HepG2 (cell line): ENCODE measurements at regions not wholly inside any gene's neighbourhood (a gene's known extent, or its start where the extent isn't known, plus 50 kb on each side); places are given as distances from the start of the nearest gene placed in this dataset.

Experiments used
- ATAC-seq: fragments of 200-7000 bp; cut with Tn5 transposase; 3 replicates; pipeline ENCODE4 v1.9.1; 2020; ENCODE audit warnings: mild to moderate bottlenecking, moderate library complexity
- BruUV-seq: library from RNA; stranded (reverse); fragments of 400-500 nt; replicated peaks from 2 replicates; lab custom pipeline; 2021; lab: Mats Ljungman, UMichigan
- CTCF ChIA-PET: fragments of 300-600 bp; formaldehyde crosslinking; extraction: SDS; loops from one replicate; lab custom pipeline; 2021; ENCODE audit warnings: low total read pairs, inconsistent platforms, low intra/inter-chr PET ratio; lab: Yijun Ruan, JAX
- POLR2A ChIA-PET: fragments of 350-600 bp; sonication (Branson Sonifier 250); formaldehyde crosslinking; loops from one replicate; lab custom pipeline; 2020; ENCODE audit warnings: antibody characterized with exemption, inconsistent platforms; lab: Yijun Ruan, JAX
- DNase-seq: peaks from one replicate; pipeline ENCODE4 v3.0.0-alpha.2; 2015; ENCODE audit warnings: low spot score
- FAIRE-seq: peaks from 3 replicates; lab custom pipeline; 2011; peaks lifted over from hg19 to GRCh38; lab: Jason Lieb, UNC
- H2AFZ ChIP-seq: one replicate; pipeline ENCODE4 v1.6.1; 2011; ENCODE audit warnings: low read length, inconsistent platforms
- H3K27ac ChIP-seq: fragments of 300-600 bp; 3 replicates; pipeline ENCODE4 v1.8.0; 2011; ENCODE audit warnings: mixed run types, mild to moderate bottlenecking, mixed read lengths, low read length, inconsistent platforms; ENCODE audit not compliant: insufficient read depth; ENCODE audit errors: extremely low read length
- H3K27me3 ChIP-seq, 2 experiments: fragments of 200-600 bp in 1 of 2; 2 replicates in 1 of 2; 3 replicates in 1 of 2; pipeline versions ENCODE4 v1.6.0 to v1.8.0; 2011; ENCODE audit warnings: low read length in 2 of 2, mild to moderate bottlenecking in 2 of 2, moderate library complexity in 2 of 2, inconsistent platforms in 1 of 2; ENCODE audit not compliant: insufficient read depth in 2 of 2, control insufficient read depth in 1 of 2
- H3K36me3 ChIP-seq, 2 experiments: fragments of 200-600 bp in 1 of 2; replicated peaks in 1 of 2; 2 replicates in 1 of 2; 3 replicates in 1 of 2; pipeline versions ENCODE4 v1.5.1 to v1.8.0; 2011; ENCODE audit warnings: low read length in 2 of 2, inconsistent platforms in 1 of 2; ENCODE audit not compliant: insufficient read depth in 2 of 2, control insufficient read depth in 1 of 2
- H3K4me1 ChIP-seq: 2 replicates; pipeline ENCODE4 v1.5.1; 2012; ENCODE audit warnings: low read length, inconsistent platforms; ENCODE audit not compliant: insufficient read depth
- H3K4me2 ChIP-seq: 2 replicates; pipeline ENCODE4 v1.6.0; 2011; ENCODE audit warnings: low read depth, low read length, inconsistent platforms
- H3K4me3 ChIP-seq, 3 experiments: fragments of 200-600 bp in 1 of 3; sonication (generic), shearing (Covaris generic) in 1 of 3; replicated peaks in 1 of 3; 2 replicates each; pipeline ENCODE4 v1.5.1; 2011 to 2016; ENCODE audit warnings: low read length in 3 of 3, inconsistent platforms in 2 of 3, low read depth in 2 of 3, mild to moderate bottlenecking in 2 of 3, control low read depth in 1 of 3, mixed read lengths in 1 of 3; ENCODE audit not compliant: insufficient read depth in 1 of 3
- H3K79me2 ChIP-seq: one replicate; pipeline ENCODE4 v1.6.1; 2011; ENCODE audit warnings: low read length, inconsistent platforms; ENCODE audit not compliant: insufficient read depth
- H3K9ac ChIP-seq: 2 replicates; pipeline ENCODE4 v1.6.0; 2011; ENCODE audit warnings: mild to moderate bottlenecking, low read depth, low read length, inconsistent platforms; ENCODE audit not compliant: insufficient read depth
- H3K9me3 ChIP-seq: 2 replicates; pipeline ENCODE4 v1.5.1; 2012; ENCODE audit warnings: mild to moderate bottlenecking, low read length
- H4K20me1 ChIP-seq: 2 replicates; pipeline ENCODE4 v1.6.0; 2011; ENCODE audit warnings: inconsistent platforms, mild to moderate bottlenecking, low read length, moderate library complexity; ENCODE audit not compliant: insufficient read depth
- GABPA ChIP-seq, 2 experiments: IDR thresholded peaks; 2 replicates each; pipeline ENCODE4 v1.6.1; 2011 to 2016; ENCODE audit warnings: low read depth in 2 of 2, low read length in 1 of 2, missing biosample characterization in 1 of 2, missing genetic modification characterization in 1 of 2
- IKZF4 ChIP-seq: sonication (generic); formaldehyde crosslinking; IDR thresholded peaks from 2 replicates; pipeline ENCODE4 v1.5.1; 2020; ENCODE audit warnings: borderline replicate concordance, mild to moderate bottlenecking, low read depth, missing genetic modification reagents; ENCODE audit errors: not compliant biosample characterization
- KMT2B ChIP-seq: IDR thresholded peaks from 2 replicates; pipeline ENCODE4 v1.6.1; 2016; ENCODE audit warnings: missing genetic modification reagents, missing compliant biosample characterization
- SETDB1 ChIP-seq: sonication (generic); formaldehyde crosslinking; IDR thresholded peaks from 2 replicates; pipeline ENCODE4 v1.5.1; 2020; ENCODE audit warnings: missing genetic modification reagents, mild to moderate bottlenecking, borderline replicate concordance
- SMARCC2 ChIP-seq: fragments of 450-650 bp; IDR thresholded peaks from 2 replicates; pipeline ENCODE4 v1.6.1; 2017; ENCODE audit warnings: antibody characterized with exemption, mild to moderate bottlenecking
- SPEN ChIP-seq: sonication (generic); formaldehyde crosslinking; IDR thresholded peaks from 2 replicates; pipeline ENCODE4 v1.5.1; 2020; ENCODE audit warnings: low read depth, mild to moderate bottlenecking, missing genetic modification reagents
- TOPORS ChIP-seq: sonication (generic); formaldehyde crosslinking; IDR thresholded peaks from 2 replicates; pipeline ENCODE4 v1.8.0; 2023; ENCODE audit warnings: mild to moderate bottlenecking, missing genetic modification reagents
- ZNF263 ChIP-seq: sonication (generic); formaldehyde crosslinking; IDR thresholded peaks from 2 replicates; pipeline ENCODE4 v1.4.0; 2020; ENCODE audit warnings: missing genetic modification reagents
- ZNF431 ChIP-seq: sonication (generic); formaldehyde crosslinking; IDR thresholded peaks from 2 replicates; pipeline ENCODE4 v1.9.0; 2022; ENCODE audit warnings: missing genetic modification reagents, low read depth, mild to moderate bottlenecking, borderline replicate concordance
- WGBS: methylation state at CpG from one replicate; pipeline ENCODE4 v1.1.6; 2017; ENCODE audit warnings: low lambda C conversion rate; 5-methylcytosine and 5-hydroxymethylcytosine counted together
- in situ Hi-C: cut with HindIII; loops from 2 replicates; pipeline ENCODE4 v1.10.0; 2017; ENCODE audit warnings: low pct_unique_long_range_greater_than_20kb; ENCODE audit not compliant: extremely low pct_ligation_motif_present
- intact Hi-C: fragments of 100-400 bp; cut with micrococcal nuclease; formaldehyde crosslinking; loops from one replicate; pipeline ENCODE4 v1.10.0; 2022; ENCODE audit not compliant: unreplicated experiment
- TF ChIP-seq, protein P1 (sequence below): sonication (generic); formaldehyde crosslinking; IDR thresholded peaks from 2 replicates; pipeline ENCODE4 v1.4.0; 2020; ENCODE audit warnings: missing genetic modification reagents, mild to moderate bottlenecking, borderline replicate concordance
- TF ChIP-seq, protein P2 (sequence below): IDR thresholded peaks from 2 replicates; pipeline ENCODE4 v1.6.1; 2016; ENCODE audit warnings: missing biosample characterization, missing genetic modification reagents, low read depth
- TF ChIP-seq, protein P3 (sequence below): IDR thresholded peaks from 2 replicates; pipeline ENCODE4 v1.6.1; 2018; ENCODE audit warnings: missing genetic modification reagents, mild to moderate bottlenecking, missing compliant biosample characterization
- TF ChIP-seq, protein P4 (sequence below): sonication (generic); formaldehyde crosslinking; IDR thresholded peaks from 2 replicates; pipeline ENCODE4 v1.8.0; 2023; ENCODE audit warnings: mild to moderate bottlenecking, missing genetic modification reagents
- TF ChIP-seq, protein P5 (sequence below): sonication (generic); formaldehyde crosslinking; IDR thresholded peaks from 2 replicates; pipeline ENCODE4 v1.4.0; 2020; ENCODE audit warnings: missing genetic modification reagents

DNA sequence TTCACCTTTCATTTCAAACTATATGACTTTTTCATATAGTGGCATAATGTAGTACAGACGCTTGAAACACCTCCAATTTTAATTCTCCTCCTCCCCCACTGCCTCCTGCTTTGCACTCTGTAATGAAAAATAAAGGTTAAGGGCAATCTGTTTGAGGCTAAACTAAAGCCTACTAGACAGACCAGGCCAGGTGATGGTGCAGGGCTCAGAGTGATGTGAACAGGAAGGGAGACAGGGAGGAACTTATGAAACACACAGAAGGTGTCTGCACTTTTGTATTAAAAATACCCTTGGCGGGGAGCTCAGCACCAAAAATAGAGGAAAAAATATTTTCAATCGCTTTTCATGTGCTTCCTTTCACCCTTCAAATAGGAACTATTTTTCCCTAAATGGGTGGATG, 415.4 kb downstream of the LMO4 start:
- no peak overlapping the region for H3K4me3 ChIP-seq
- TF ChIP-seq ZNF263 (CRISPR knock-in tag) (no peak), SETDB1 (CRISPR knock-in tag) (no peak), KMT2B (CRISPR knock-in tag) (no peak), SPEN (CRISPR knock-in tag) (no peak), GABPA (IDR thresholded peaks at IDR 0.05; ENCODE audit: low read depth, low read length) (no peak), GABPA (CRISPR knock-in tag; IDR thresholded peaks at IDR 0.05; ENCODE audit: low read depth) (no peak), SMARCC2 (no peak), TOPORS (CRISPR knock-in tag) (no peak), IKZF4 (CRISPR knock-in tag) (no peak), ZNF431 (CRISPR knock-in tag) (no peak)
- TF ChIP-seq, protein P1, sequence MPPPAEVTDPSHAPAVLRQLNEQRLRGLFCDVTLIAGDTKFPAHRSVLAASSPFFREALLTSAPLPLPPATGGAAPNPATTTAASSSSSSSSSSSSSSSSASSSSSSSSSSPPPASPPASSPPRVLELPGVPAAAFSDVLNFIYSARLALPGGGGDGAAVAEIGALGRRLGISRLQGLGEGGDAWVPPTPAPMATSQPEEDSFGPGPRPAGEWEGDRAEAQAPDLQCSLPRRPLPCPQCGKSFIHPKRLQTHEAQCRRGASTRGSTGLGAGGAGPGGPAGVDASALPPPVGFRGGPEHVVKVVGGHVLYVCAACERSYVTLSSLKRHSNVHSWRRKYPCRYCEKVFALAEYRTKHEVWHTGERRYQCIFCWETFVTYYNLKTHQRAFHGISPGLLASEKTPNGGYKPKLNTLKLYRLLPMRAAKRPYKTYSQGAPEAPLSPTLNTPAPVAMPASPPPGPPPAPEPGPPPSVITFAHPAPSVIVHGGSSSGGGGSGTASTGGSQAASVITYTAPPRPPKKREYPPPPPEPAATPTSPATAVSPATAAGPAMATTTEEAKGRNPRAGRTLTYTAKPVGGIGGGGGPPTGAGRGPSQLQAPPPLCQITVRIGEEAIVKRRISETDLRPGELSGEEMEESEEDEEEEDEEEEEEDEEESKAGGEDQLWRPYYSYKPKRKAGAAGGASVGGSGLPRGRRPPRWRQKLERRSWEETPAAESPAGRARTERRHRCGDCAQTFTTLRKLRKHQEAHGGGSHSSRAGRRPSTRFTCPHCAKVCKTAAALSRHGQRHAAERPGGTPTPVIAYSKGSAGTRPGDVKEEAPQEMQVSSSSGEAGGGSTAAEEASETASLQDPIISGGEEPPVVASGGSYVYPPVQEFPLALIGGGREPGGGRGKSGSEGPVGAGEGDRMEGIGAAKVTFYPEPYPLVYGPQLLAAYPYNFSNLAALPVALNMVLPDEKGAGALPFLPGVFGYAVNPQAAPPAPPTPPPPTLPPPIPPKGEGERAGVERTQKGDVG (CRISPR knock-in tag), result no peak
- TF ChIP-seq, protein P2, sequence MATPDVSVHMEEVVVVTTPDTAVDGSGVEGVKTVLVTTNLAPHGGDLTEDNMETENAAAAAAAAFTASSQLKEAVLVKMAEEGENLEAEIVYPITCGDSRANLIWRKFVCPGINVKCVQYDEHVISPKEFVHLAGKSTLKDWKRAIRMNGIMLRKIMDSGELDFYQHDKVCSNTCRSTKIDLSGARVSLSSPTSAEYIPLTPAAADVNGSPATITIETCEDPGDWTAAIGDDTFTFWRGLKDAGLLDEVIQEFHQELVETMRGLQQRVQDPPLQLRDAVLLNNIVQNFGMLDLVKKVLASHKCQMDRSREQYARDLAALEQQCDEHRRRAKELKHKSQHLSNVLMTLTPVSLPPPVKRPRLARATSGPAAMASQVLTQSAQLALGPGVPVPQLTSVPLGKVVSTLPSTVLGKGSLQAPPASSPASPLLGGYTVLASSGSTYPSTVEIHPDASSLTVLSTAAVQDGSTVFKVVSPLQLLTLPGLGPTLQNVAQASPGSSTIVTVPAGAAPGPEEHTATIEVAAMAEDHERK, result no peak
- TF ChIP-seq, protein P3, sequence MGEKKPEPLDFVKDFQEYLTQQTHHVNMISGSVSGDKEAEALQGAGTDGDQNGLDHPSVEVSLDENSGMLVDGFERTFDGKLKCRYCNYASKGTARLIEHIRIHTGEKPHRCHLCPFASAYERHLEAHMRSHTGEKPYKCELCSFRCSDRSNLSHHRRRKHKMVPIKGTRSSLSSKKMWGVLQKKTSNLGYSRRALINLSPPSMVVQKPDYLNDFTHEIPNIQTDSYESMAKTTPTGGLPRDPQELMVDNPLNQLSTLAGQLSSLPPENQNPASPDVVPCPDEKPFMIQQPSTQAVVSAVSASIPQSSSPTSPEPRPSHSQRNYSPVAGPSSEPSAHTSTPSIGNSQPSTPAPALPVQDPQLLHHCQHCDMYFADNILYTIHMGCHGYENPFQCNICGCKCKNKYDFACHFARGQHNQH (CRISPR knock-in tag), result no peak
- TF ChIP-seq, protein P4, sequence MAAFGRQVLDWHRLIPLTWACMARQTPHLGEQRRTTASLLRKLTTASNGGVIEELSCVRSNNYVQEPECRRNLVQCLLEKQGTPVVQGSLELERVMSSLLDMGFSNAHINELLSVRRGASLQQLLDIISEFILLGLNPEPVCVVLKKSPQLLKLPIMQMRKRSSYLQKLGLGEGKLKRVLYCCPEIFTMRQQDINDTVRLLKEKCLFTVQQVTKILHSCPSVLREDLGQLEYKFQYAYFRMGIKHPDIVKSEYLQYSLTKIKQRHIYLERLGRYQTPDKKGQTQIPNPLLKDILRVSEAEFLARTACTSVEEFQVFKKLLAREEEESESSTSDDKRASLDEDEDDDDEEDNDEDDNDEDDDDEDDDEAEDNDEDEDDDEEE (CRISPR knock-in tag), result no peak
- TF ChIP-seq, protein P5, sequence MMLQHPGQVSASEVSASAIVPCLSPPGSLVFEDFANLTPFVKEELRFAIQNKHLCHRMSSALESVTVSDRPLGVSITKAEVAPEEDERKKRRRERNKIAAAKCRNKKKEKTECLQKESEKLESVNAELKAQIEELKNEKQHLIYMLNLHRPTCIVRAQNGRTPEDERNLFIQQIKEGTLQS (CRISPR knock-in tag), result no peak
- TF ChIP-seq, all 625 proteins: peak for 0
- CTCF ChIA-PET, result no interaction called here
- no peaks in the 10 kb centered on the region for H3K27me3 ChIP-seq
- no peaks in the 10 kb centered on the region for H3K79me2 ChIP-seq
- no peaks in the 10 kb centered on the region for H4K20me1 ChIP-seq
- H3K9ac ChIP-seq, result no peak overlapping the region
- no peak overlapping the region for H3K4me2 ChIP-seq
- no peaks in the 10 kb centered on the region; the same call in 1 of the 2 replicates for H3K4me1 ChIP-seq
- no peak for ATAC-seq
- no peak overlapping the region for H3K27ac ChIP-seq
- no peak for FAIRE-seq
- intact Hi-C loops (no loop called here), in situ Hi-C loops (no loop called here)
- H3K36me3 ChIP-seq, result no peaks in the 10 kb centered on the region
- POLR2A ChIA-PET, result no interaction called here
- H3K9me3 ChIP-seq, result no peaks in the 10 kb centered on the region
- no TSS peak for BruUV-seq
- 41% methylated on average over 3 of the region's 3 CpGs for WGBS
- H2AFZ ChIP-seq, result no peak overlapping the region
- no peak for DNase-seq
